ENCODE measurements at regions not wholly inside any gene's neighbourhood (a gene's known extent, or its start where the extent isn't known, plus 50 kb on each side); places are given as distances from the start of the nearest gene placed in this dataset.

GRCh38 chr2:84016183-84016582 is 442.9 kb downstream of the SUCLG1 start:
- DNase-seq (ENCODE audit: low read depth, low spot score) = no peak
- Histone ChIP-seq H3K27me3 (ENCODE audit: control insufficient read depth, insufficient read depth, low read length) (no peaks in the 10 kb centered on the region), H3K36me3 (ENCODE audit: control insufficient read depth, insufficient read depth, low read length) (no peaks in the 10 kb centered on the region), H3K9me3 (ENCODE audit: control insufficient read depth, insufficient read depth, low read depth, low read length) (no peaks in the 10 kb centered on the region), H3K4me1 (ENCODE audit: control insufficient read depth, insufficient read depth, low read length) (no peaks in the 10 kb centered on the region), H3K27ac (ENCODE audit: low read length) (no peak overlapping the region), H3K4me3 (ENCODE audit: low read depth in 2 of 2, low read length in 2 of 2) (no peak overlapping the region)
- no TSS peak for BruUV-seq (replicated peaks)
- no peak for ATAC-seq
- ChIA-PET POLR2A (no interaction called here), CTCF (no interaction called here)
- TF ChIP-seq SIN3A (IDR thresholded peaks at IDR 0.05; ENCODE audit: borderline replicate concordance, insufficient read depth, low read depth, low read length) (no peak), TCF7L2 (IDR thresholded peaks at IDR 0.05; ENCODE audit: low read depth, low read length) (no peak), POLR2AphosphoS5 (IDR thresholded peaks at IDR 0.05; ENCODE audit: low read depth, low read length) (no peak), REST (IDR thresholded peaks at IDR 0.05; ENCODE audit: insufficient read depth in 1 of 2, low read depth in 2 of 2, low read length in 1 of 2) (no peak), CTCF (IDR thresholded peaks at IDR 0.05) (no peak)
- intact Hi-C loops (cut with micrococcal nuclease; ENCODE audit: unreplicated experiment) (no loop called here), in situ Hi-C loops (cut with HindIII; ENCODE audit: low pct_unique_long_range_greater_than_20kb, low sequenced_read_pairs) (no loop called here)

DNA sequence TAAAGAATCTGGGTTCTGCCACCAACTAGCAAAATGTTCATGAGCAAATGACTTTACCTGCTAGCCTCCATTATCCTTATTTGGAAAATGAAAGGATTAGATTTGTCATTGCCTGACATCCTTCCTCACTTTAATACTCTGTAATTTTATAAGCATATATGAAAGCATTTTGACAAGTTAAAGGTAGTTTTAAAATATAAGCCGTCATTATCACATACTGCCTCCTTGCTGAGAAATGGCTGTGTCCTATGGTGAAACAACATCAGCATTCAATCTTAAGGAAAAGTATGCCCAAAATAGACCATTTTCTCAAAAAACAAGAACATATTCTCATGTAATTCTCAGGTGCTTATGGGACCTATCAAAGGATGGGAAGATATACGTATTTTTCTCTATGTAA is 461.2 kb downstream of the SUCLG1 start:
- ChIA-PET CTCF (interaction anchor here (0.6 kb wide), 1 partner anchor 317 kb away, joined by 6 read pairs; no protein-coding TSS in a partner anchor), POLR2A (no interaction called here)
- no TSS peak for BruUV-seq (replicated peaks)
- H3K27me3 ChIP-seq (ENCODE audit: control insufficient read depth, insufficient read depth, low read length) = no peaks in the 10 kb centered on the region
- H3K4me1 ChIP-seq (ENCODE audit: control insufficient read depth, insufficient read depth, low read length) = no peaks in the 10 kb centered on the region
- intact Hi-C loops (cut with micrococcal nuclease; ENCODE audit: unreplicated experiment) = no loop called here
- no peak for TF ChIP-seq TCF7L2 (IDR thresholded peaks at IDR 0.05; ENCODE audit: low read depth, low read length)
- no peak for TF ChIP-seq REST (IDR thresholded peaks at IDR 0.05; ENCODE audit: insufficient read depth in 1 of 2, low read depth in 2 of 2, low read length in 1 of 2)
- TF ChIP-seq SIN3A (IDR thresholded peaks at IDR 0.05; ENCODE audit: borderline replicate concordance, insufficient read depth, low read depth, low read length) = no peak
- no peak for TF ChIP-seq CTCF (IDR thresholded peaks at IDR 0.05)
- no peak for TF ChIP-seq POLR2AphosphoS5 (IDR thresholded peaks at IDR 0.05; ENCODE audit: low read depth, low read length)
- DNase-seq (ENCODE audit: low read depth, low spot score) (no peak), ATAC-seq (no peak)
- no peak overlapping the region for H3K4me3 ChIP-seq (ENCODE audit: low read depth in 2 of 2, low read length in 2 of 2)
- H3K9me3 ChIP-seq (ENCODE audit: control insufficient read depth, insufficient read depth, low read depth, low read length) = no peaks in the 10 kb centered on the region
- no peak overlapping the region for H3K27ac ChIP-seq (ENCODE audit: low read length)
- H3K36me3 ChIP-seq (ENCODE audit: control insufficient read depth, insufficient read depth, low read length) = no peaks in the 10 kb centered on the region
- in situ Hi-C loops (cut with HindIII; ENCODE audit: low pct_unique_long_range_greater_than_20kb, low sequenced_read_pairs) = no loop called here

All from Panc1 (cell line).